NCI-H82 treated with DMSO at 0.1 percent for 48 hours (cell line): ENCODE measurements at regions not wholly inside any gene's neighbourhood (a gene's known extent, or its start where the extent isn't known, plus 50 kb on each side); places are given as distances from the start of the nearest gene placed in this dataset.

Experiments
- DNase-seq: peaks from one replicate; lab custom pipeline; 2025; ENCODE audit not compliant: unreplicated experiment; lab: John Stamatoyannopoulos, UW

- DNase-seq, result no peak
Observed at GRCh38 chr21:24824209-24824608, 783.1 kb downstream of the MRPL39 start.

- DNase-seq, result no peak
Observed at GRCh38 chr21:24823247-24823646, 784.0 kb downstream of the MRPL39 start.

DNA sequence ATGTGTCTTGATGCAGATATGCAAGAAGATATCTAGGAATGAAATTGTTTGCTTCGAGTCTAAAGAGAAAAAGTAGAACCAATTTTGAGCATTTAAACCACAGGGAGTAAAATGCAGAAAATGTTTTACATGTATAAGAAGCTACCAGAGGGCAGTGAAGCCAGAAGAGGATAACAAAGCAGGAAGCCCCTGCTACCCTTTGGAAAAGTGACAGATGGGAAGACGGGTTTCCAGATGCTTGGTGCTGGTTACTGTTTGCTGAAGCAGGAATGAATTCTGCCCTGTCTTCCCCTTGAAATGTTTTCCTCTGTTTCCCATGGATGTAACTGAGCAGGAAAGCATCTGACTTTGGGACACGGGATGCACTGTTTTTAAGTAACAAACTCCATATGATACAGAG, 822.2 kb downstream of the MRPL39 start:
- DNase-seq, result peak; percentile 44

GRCh38 chr21:24781146-24781545, 826.1 kb downstream of the MRPL39 start:
- no peak for DNase-seq

DNA sequence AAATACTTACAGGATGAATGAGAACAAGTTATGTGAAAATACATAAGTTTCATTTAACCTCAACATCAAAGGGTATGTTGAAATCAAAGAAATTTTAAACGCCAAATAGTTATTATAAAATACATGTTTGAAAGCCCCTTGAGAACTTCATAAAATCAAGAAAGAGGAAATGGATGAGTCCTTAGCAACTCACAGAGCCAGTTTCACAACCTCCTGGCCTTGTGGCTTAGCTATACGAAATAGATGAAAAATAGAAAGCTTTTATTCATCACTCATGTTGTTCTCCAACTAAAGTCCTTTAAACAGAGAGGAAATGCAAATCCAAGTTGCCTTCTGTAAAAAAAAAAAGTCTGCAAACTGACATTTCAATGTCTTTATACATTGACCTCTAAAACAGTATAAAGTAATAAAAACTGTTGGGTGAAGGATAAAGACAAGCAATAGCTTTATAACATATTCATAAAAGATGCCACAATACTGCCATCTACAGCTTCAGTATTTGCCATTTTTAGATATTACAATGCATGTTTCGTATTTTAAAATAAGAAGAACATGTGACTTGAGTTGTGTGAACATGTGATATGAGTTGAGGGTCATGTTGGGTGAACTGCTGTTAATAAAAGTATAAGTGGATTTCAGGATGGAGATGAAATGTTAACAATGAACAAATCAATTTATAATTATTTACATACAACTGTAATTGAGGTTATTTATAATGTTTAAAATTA, 847.8 kb downstream of the MRPL39 start:
- no peak for DNase-seq

GRCh38 chr21:24738063-24738462, 869.2 kb downstream of the MRPL39 start:
- no peak for DNase-seq

GRCh38 chr21:24737296-24737850, 869.9 kb downstream of the MRPL39 start:
- peak; percentile 58 for DNase-seq

DNA sequence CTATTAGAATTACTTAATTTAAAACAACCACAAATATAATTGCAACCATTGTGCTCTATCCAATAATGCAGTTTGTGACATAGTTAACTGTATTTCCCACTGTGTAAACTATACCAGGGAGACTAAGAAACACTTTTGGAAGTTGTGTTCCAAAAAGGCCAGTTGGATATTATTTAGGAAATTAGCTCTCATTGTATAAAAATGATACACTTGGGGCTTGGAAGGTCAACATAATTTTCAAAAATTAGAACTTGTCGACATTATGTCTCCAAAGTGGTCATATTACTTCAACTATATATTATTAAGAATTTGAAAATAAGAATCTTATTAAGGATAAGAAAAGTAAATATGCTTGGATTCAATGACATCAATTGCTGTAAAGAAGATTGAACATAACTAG, 876.6 kb downstream of the MRPL39 start:
- DNase-seq, result no peak

DNA sequence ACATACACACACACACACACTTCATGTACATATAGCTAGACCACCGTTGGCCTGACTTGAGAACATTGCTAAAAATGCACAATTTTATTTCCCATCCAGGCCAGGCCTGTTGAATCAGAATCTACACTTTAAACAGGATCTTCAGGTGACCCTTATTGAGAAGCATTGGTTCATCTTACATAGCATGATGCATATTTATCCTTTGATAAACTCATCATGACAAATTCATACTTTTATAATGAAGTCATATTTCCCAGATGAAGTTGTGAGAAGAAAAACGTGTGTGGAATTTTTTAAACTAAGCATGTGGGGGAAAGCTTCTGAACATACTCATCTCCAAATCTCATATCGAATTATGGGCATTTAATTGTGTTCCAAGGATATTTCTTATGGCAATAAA, 877.7 kb downstream of the MRPL39 start:
- no peak for DNase-seq

GRCh38 chr21:24727803-24728440, 879.4 kb downstream of the MRPL39 start:
- DNase-seq, result no peak

- DNase-seq, result no peak
Observed at GRCh38 chr21:24716281-24716918, 890.9 kb downstream of the MRPL39 start.

DNA sequence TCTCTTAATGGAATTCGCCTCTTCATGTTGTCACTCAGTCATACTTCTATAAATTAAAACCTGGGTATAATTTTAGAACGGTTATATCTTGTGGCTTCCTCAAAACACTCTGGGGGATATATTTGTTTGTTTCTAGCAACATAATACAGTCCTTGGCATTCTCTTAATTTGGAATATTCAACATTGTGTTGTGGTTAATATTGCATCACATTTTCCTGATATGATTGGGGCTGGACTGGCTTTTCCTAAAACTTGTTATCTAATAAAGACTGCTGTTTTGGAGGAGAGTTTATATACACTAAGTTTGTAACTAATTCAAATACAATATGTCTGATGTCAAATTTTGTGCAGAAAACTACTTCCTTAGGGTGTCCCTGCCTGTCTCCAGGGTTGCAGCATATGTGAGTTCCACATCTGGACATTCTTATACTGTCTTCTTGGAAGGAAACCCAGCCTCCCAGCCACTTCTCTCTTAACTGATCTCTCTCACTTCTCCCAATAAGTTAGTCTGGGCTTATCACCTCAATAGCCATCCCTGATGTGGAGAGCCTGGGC, 892.6 kb downstream of the MRPL39 start:
- DNase-seq, result no peak

- no peak for DNase-seq
Observed at GRCh38 chr21:24705201-24705600, 902.1 kb downstream of the MRPL39 start.

GRCh38 chr21:24693779-24694178, 913.5 kb downstream of the MRPL39 start:
- no peak for DNase-seq

DNA sequence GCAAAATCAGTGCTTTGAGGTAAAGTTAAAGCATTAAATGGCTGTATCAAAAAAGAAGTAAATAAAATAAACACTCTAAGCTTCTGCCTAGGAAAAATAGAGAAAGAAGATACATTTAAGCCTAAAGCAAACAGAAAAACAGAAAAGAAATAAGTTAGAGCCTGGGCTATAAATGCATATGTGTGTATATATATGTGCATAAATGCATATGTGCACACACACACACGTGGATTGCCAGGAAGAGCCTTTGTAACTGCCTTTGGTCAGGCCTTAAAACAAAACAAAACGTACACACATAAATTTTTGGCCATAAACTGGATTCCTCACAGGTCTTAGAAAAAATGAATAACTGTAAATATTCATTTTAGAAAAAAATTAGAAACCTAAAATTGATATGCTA, 925.8 kb downstream of the MRPL39 start:
- DNase-seq, result no peak

GRCh38 chr21:24671901-24672300, 935.4 kb downstream of the MRPL39 start:
- DNase-seq, result no peak

DNA sequence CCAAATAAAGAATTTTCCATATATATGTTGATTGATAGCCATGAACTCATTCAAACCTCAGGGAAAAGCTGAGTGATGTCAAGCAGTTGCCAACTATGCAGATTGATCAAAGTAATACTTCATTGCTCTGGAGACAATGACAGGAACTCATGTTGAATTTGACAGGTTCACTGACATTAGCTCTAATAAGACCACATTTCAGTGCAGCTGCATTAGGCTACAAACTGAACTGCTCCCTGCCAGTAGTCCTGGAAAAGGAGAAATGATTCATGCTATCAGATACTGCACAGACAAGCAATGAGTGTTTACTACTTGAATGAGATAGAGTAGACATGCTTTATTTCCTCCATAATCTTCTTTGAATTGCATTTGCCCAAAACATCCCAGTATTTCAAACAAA, 948.4 kb downstream of the MRPL39 start:
- DNase-seq, result no peak

GRCh38 chr21:24658026-24658425, 949.3 kb downstream of the MRPL39 start:
- no peak for DNase-seq

DNA sequence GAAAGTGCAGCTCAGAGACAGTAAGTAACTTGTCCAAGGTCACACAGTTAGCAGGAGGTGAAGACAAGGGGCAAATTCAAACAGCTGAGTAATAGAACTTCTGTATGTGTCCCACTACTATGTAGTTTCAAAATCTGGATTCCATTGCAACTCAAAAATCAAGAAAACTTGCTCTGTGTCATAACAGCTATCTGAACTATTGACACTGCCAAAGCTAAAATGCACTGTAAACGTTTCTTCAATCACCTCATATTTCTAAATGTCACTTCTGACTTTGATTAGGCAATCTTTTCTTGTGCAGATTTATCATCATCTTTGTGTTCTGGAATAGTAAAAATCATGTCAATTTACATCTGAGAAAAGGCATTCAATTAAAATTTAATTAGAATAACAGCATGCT, 957.6 kb downstream of the MRPL39 start:
- no peak for DNase-seq

- no peak for DNase-seq
Observed at GRCh38 chr21:24636696-24637095, 970.6 kb downstream of the MRPL39 start.

- DNase-seq, result no peak
Observed at GRCh38 chr21:24634749-24635148, 972.5 kb downstream of the MRPL39 start.

GRCh38 chr21:24628536-24628935, 978.7 kb downstream of the MRPL39 start:
- no peak for DNase-seq
